ENCODE measurements at regions not wholly inside any gene's neighbourhood (a gene's known extent, or its start where the extent isn't known, plus 50 kb on each side); places are given as distances from the start of the nearest gene placed in this dataset.

DNA sequence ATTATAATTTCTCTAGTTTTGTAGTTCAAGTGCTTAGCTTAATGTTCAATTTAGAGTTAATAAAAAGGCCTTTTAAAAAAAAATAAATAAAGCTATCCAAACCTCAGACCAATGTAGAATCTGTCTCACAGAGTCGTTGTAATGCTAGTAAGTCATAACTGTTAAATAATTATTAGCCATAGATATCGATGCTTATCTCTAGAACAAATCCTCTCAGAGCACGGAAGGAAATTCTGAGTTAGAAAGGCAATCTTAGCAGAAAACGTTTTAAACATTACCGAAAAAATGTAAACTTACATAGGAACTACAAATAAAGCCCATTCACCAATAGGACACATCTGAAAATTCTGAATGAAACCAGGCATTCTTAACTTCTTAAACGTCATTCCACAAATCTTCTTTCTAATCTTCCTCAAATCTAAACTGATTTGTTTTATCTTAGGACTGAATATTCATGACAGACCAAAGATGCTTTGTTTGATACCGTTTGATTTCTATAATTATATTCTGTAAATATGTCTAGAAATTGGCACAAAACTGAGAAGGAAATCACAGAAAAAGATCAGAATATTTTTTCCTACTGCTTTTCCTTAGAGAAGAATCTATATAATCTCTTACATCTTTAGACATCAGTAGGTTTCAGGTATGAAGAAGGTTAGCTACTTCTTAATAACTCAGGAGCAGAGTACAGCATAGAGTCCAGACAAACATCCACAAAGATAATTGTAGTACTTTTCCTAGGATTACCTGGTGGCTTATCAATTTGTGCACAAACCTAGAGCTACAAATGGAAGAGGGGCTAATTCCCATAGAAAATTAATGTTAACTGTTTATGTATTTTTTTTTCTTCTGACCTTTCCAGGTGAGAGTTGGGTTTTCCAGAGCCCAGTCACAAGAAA is 140.7 kb downstream of the BTC start:
- DNase-seq = no peak

- DNase-seq = no peak
Measured at GRCh38 chr4:74654230-74654681, 140.1 kb downstream of the BTC start.

- DNase-seq = no peak
Measured at GRCh38 chr4:74656596-74656995, 137.7 kb downstream of the BTC start.

DNA sequence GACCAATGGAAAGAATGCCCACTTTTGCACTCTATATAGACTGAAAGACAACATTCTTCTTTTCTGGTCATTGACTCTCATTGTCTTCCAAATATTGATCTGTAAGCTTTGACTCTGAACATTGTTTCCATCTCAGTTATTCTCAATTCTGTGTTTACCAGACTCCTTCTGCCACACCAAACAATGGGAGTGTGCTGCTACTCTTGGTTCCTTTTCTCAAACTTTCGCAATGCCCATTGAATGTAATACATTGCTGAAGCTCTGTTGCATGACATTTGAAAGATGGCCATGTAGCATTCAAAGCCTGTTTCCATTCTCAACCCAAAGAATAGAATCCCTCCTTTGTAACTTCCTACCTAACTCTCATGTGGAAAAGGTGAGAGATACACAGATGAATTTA is 136.2 kb downstream of the BTC start:
- DNase-seq = no peak

- no peak for DNase-seq
Measured at GRCh38 chr4:74659576-74660411, 134.5 kb downstream of the BTC start.

DNA sequence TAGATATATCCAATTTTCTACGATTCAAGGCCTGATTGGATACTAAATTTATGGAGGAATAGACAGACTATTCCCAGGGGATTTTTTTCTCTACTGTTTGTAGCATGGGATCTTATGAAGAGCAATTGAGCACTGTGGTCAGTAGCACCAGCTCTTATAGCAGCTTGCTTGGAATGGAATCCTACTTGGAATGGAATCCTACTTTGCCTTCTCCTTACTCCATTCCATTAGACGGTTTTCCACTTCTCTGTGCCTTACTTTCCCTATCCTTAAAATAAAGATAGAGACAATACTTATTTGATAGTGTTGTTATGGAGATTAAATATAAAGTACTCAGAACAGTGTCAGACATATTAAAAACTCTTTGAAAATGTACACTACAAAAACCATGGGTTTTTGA is 133.5 kb downstream of the BTC start:
- DNase-seq = no peak

GRCh38 chr4:74661427-74662201 is 132.7 kb downstream of the BTC start:
- DNase-seq = no peak

DNA sequence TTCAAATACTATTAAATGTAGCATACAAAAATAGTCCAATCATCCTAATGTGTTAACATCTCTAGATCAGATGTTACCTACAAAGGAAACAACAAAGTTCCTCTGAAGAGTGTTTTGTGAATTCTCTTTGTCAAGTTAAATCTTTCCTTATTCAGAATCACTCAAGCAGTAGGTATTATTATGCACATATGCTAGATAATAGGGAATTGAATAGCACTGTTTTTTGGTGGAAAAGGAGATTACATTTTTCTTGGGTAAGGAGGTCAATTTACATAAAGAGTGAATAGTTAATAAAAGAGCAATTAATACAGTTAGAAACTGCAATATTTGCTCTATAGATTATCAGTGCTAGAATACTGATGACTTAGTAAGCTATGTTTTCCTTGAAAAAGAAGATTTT is 130.7 kb downstream of the BTC start:
- DNase-seq = no peak

GRCh38 chr4:74665346-74665745 is 129.0 kb downstream of the BTC start:
- DNase-seq = no peak

DNA sequence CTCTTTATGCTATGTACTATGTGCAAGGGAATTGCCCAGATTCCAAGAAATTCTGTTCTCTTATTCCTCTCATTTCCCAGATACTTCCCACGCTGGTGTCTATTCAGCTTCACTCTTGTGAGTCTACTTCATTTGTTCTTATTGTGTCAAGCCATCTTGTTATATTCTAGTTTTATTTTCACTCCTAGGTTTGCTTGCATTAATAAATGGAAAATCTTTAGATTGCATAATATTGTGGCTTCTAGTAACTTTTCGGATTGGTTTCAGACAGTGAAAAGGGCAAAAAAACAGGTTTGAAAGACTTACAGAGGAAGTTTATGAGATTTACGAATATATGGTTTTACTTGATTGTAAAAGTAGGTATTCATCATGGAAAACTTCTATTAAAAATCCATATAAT is 128.4 kb downstream of the BTC start:
- no peak for DNase-seq

GRCh38 chr4:74667438-74667837 is 126.9 kb downstream of the BTC start:
- no peak for DNase-seq

- no peak for DNase-seq
Measured at GRCh38 chr4:74667944-74668343, 126.4 kb downstream of the BTC start.

- DNase-seq = no peak
Measured at GRCh38 chr4:74669702-74670101, 124.6 kb downstream of the BTC start.

DNA sequence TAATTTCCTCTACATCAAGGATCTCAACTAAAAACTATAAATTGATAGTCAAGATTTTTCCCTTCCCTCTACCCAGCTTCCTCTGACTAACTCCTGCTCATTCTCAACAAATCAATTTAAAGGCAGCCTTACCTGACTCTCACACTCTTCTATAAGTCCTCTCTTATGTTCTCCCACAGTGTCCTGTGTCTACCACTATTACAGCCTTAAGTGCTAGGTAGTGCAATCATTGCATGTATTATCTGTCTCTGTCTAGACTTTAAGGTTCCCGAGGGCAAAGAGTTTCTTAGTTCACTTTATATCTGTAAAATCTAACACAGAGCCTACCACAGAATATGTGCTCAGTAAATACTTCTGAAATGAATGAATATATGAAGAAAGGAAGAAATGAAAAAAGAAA is 123.7 kb downstream of the BTC start:
- DNase-seq = no peak

GRCh38 chr4:74671080-74671698 is 123.1 kb downstream of the BTC start:
- DNase-seq = peak; percentile 79

GRCh38 chr4:74674750-74675149 is 119.6 kb downstream of the BTC start:
- no peak for DNase-seq

- DNase-seq = peak; percentile 44
Measured at GRCh38 chr4:74675673-74676279, 118.5 kb downstream of the BTC start.

DNA sequence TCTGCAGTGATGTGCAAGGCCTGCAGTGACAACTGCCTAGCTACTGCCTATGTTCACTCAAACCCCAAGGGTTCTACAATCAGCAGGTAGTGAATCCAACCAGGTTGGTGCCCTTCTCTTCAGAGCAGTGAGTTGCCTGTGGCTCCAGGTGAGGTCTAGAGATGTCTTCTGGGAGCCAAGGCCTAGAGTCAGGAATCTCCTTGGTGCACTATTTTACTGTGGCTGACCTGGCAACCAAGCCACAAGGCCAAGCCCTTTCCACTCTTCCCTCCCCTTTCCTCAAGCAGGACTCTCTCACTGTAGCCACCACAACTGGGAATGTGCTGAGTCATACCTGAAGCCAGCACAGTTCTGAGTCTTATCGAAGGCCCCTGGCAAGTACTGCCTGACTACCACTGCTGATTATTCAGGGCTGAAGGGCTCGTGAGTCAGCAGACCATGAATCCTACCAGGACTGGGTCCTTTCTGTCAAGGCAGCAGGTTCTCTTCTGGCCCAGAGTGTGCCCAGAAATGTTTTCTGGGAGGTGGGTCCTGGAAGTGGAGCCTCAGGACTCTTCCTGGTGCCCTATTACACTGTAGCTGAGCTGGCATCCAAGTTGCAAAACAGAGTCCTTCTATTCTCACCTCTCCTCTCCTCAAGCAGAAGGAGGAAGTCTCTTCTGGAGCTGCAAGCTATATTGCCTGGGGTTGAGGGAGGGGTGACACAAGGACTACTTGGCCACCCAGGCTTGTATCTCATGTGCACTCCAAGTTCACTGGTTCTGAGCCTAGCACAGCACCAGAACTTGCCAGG is 111.6 kb downstream of the BTC start:
- no peak for DNase-seq

GRCh38 chr4:74692972-74693371 is 101.4 kb downstream of the BTC start:
- no peak for DNase-seq
